ENCODE measurements at regions not wholly inside any gene's neighbourhood (a gene's known extent, or its start where the extent isn't known, plus 50 kb on each side); places are given as distances from the start of the nearest gene placed in this dataset.
"Not testable (repeated sequence)": the region's sequence is repeated elsewhere in the genome, so short reads cannot be mapped to it uniquely, and the experiment has no call there.

GRCh38 chr4:62543002-62543401 is 1342.9 kb downstream of the ADGRL3 start:
- Mint-ChIP-seq H3K4me3 (no peak overlapping the region), H3K27me3 (no peaks in the 10 kb centered on the region), H3K4me1 (ENCODE audit: low read depth) (no peaks in the 10 kb centered on the region), H3K36me3 (no peaks in the 10 kb centered on the region), H3K27ac (no peak overlapping the region), H3K9me3 (ENCODE audit: low read depth) (peaks cover 4% of the 10 kb centered on the region)

GRCh38 chr4:62533573-62533972 is 1333.4 kb downstream of the ADGRL3 start:
- Mint-ChIP-seq H3K27ac (no peak overlapping the region), H3K4me3 (no peak overlapping the region), H3K27me3 (no peaks in the 10 kb centered on the region), H3K4me1 (ENCODE audit: low read depth) (no peaks in the 10 kb centered on the region), H3K36me3 (no peaks in the 10 kb centered on the region), H3K9me3 (ENCODE audit: low read depth) (peaks cover 13% of the 10 kb centered on the region)

GRCh38 chr4:62531731-62532130 is 1331.6 kb downstream of the ADGRL3 start:
- no peak overlapping the region for H3K4me3 Mint-ChIP-seq
- H3K4me1 Mint-ChIP-seq (ENCODE audit: low read depth), result no peaks in the 10 kb centered on the region
- no peak overlapping the region for H3K27ac Mint-ChIP-seq
- peaks cover 17% of the 10 kb centered on the region for H3K9me3 Mint-ChIP-seq (ENCODE audit: low read depth)
- H3K27me3 Mint-ChIP-seq, result no peaks in the 10 kb centered on the region
- no peaks in the 10 kb centered on the region for H3K36me3 Mint-ChIP-seq

- Mint-ChIP-seq H3K4me1 (ENCODE audit: low read depth) (no peaks in the 10 kb centered on the region), H3K9me3 (ENCODE audit: low read depth) (peaks cover 14% of the 10 kb centered on the region), H3K36me3 (no peaks in the 10 kb centered on the region), H3K27me3 (no peaks in the 10 kb centered on the region), H3K27ac (no peak overlapping the region), H3K4me3 (no peak overlapping the region)
Measured at GRCh38 chr4:62531264-62531663, 1331.1 kb downstream of the ADGRL3 start.

- Mint-ChIP-seq H3K27ac (no peak overlapping the region), H3K36me3 (no peaks in the 10 kb centered on the region), H3K27me3 (no peaks in the 10 kb centered on the region), H3K4me1 (ENCODE audit: low read depth) (no peaks in the 10 kb centered on the region), H3K9me3 (ENCODE audit: low read depth) (peaks cover 14% of the 10 kb centered on the region), H3K4me3 (no peak overlapping the region)
Measured at GRCh38 chr4:62528874-62529273, 1328.7 kb downstream of the ADGRL3 start.

GRCh38 chr4:62526671-62527070 is 1326.5 kb downstream of the ADGRL3 start:
- H3K27ac Mint-ChIP-seq, result no peak overlapping the region
- H3K27me3 Mint-ChIP-seq, result no peaks in the 10 kb centered on the region
- no peak overlapping the region for H3K4me3 Mint-ChIP-seq
- H3K4me1 Mint-ChIP-seq (ENCODE audit: low read depth), result no peaks in the 10 kb centered on the region
- H3K36me3 Mint-ChIP-seq, result no peaks in the 10 kb centered on the region
- peaks cover 14% of the 10 kb centered on the region for H3K9me3 Mint-ChIP-seq (ENCODE audit: low read depth)

GRCh38 chr4:62523256-62523655 is 1323.1 kb downstream of the ADGRL3 start:
- Mint-ChIP-seq H3K9me3 (ENCODE audit: low read depth) (peaks cover 20% of the 10 kb centered on the region), H3K4me1 (ENCODE audit: low read depth) (no peaks in the 10 kb centered on the region), H3K27ac (no peak overlapping the region), H3K4me3 (no peak overlapping the region), H3K36me3 (no peaks in the 10 kb centered on the region), H3K27me3 (no peaks in the 10 kb centered on the region)

- H3K4me1 Mint-ChIP-seq (ENCODE audit: low read depth), result no peaks in the 10 kb centered on the region
- H3K27ac Mint-ChIP-seq, result no peak overlapping the region
- no peaks in the 10 kb centered on the region for H3K36me3 Mint-ChIP-seq
- peaks cover 18% of the 10 kb centered on the region for H3K9me3 Mint-ChIP-seq (ENCODE audit: low read depth)
- H3K27me3 Mint-ChIP-seq, result no peaks in the 10 kb centered on the region
- no peak overlapping the region for H3K4me3 Mint-ChIP-seq
Measured at GRCh38 chr4:62522273-62522672, 1322.1 kb downstream of the ADGRL3 start.

GRCh38 chr4:62517716-62518115 is 1317.6 kb downstream of the ADGRL3 start:
- H3K36me3 Mint-ChIP-seq, result no peaks in the 10 kb centered on the region
- no peaks in the 10 kb centered on the region for H3K4me1 Mint-ChIP-seq (ENCODE audit: low read depth)
- peaks cover 18% of the 10 kb centered on the region for H3K9me3 Mint-ChIP-seq (ENCODE audit: low read depth)
- H3K27ac Mint-ChIP-seq, result no peak overlapping the region
- H3K27me3 Mint-ChIP-seq, result no peaks in the 10 kb centered on the region
- H3K4me3 Mint-ChIP-seq, result no peak overlapping the region

- Mint-ChIP-seq H3K4me1 (ENCODE audit: low read depth) (no peaks in the 10 kb centered on the region), H3K36me3 (no peaks in the 10 kb centered on the region), H3K9me3 (ENCODE audit: low read depth) (peaks cover 12% of the 10 kb centered on the region), H3K4me3 (no peak overlapping the region), H3K27me3 (no peaks in the 10 kb centered on the region), H3K27ac (no peak overlapping the region)
Measured at GRCh38 chr4:62513306-62513705, 1313.2 kb downstream of the ADGRL3 start.

- no peak overlapping the region for H3K4me3 Mint-ChIP-seq
Measured at GRCh38 chr4:62512271-62512670, 1312.1 kb downstream of the ADGRL3 start.

GRCh38 chr4:62510228-62510627 is 1310.1 kb downstream of the ADGRL3 start:
- H3K36me3 Mint-ChIP-seq, result no peaks in the 10 kb centered on the region
- H3K4me3 Mint-ChIP-seq, result no peak overlapping the region
- H3K4me1 Mint-ChIP-seq (ENCODE audit: low read depth), result no peaks in the 10 kb centered on the region
- H3K27me3 Mint-ChIP-seq, result no peaks in the 10 kb centered on the region
- H3K9me3 Mint-ChIP-seq (ENCODE audit: low read depth), result peaks cover 5% of the 10 kb centered on the region
- no peak overlapping the region for H3K27ac Mint-ChIP-seq

More at GRCh38 chr4:62512271-62512670, 1312.1 kb downstream of the ADGRL3 start:
- H3K36me3 Mint-ChIP-seq, result no peaks in the 10 kb centered on the region
- H3K27me3 Mint-ChIP-seq, result no peaks in the 10 kb centered on the region
- no peak overlapping the region for H3K27ac Mint-ChIP-seq
- peaks cover 9% of the 10 kb centered on the region for H3K9me3 Mint-ChIP-seq (ENCODE audit: low read depth)
- no peaks in the 10 kb centered on the region for H3K4me1 Mint-ChIP-seq (ENCODE audit: low read depth)

GRCh38 chr4:62500296-62500695 is 1300.2 kb downstream of the ADGRL3 start:
- H3K4me1 Mint-ChIP-seq (ENCODE audit: low read depth), result no peaks in the 10 kb centered on the region
- H3K27ac Mint-ChIP-seq, result no peak overlapping the region
- H3K9me3 Mint-ChIP-seq (ENCODE audit: low read depth), result peaks cover 3% of the 10 kb centered on the region
- H3K4me3 Mint-ChIP-seq, result no peak overlapping the region
- no peaks in the 10 kb centered on the region for H3K27me3 Mint-ChIP-seq
- H3K36me3 Mint-ChIP-seq, result no peaks in the 10 kb centered on the region

- Mint-ChIP-seq H3K9me3 (ENCODE audit: low read depth) (peaks cover 9% of the 10 kb centered on the region), H3K4me3 (no peak overlapping the region), H3K4me1 (ENCODE audit: low read depth) (no peaks in the 10 kb centered on the region), H3K27me3 (no peaks in the 10 kb centered on the region), H3K36me3 (no peaks in the 10 kb centered on the region), H3K27ac (no peak overlapping the region)
Measured at GRCh38 chr4:62495032-62495431, 1294.9 kb downstream of the ADGRL3 start.

GRCh38 chr4:62491756-62492155 is 1291.6 kb downstream of the ADGRL3 start:
- H3K9me3 Mint-ChIP-seq (ENCODE audit: low read depth), result peaks cover 14% of the 10 kb centered on the region
- not testable (repeated sequence) for H3K27me3 Mint-ChIP-seq; H3K36me3 Mint-ChIP-seq; H3K27ac Mint-ChIP-seq; H3K4me3 Mint-ChIP-seq; H3K4me1 Mint-ChIP-seq (ENCODE audit: low read depth)

- no peak overlapping the region for H3K27ac Mint-ChIP-seq
- no peaks in the 10 kb centered on the region for H3K4me1 Mint-ChIP-seq (ENCODE audit: low read depth)
- no peaks in the 10 kb centered on the region for H3K27me3 Mint-ChIP-seq
- peaks cover 14% of the 10 kb centered on the region for H3K9me3 Mint-ChIP-seq (ENCODE audit: low read depth)
- H3K4me3 Mint-ChIP-seq, result no peak overlapping the region
- H3K36me3 Mint-ChIP-seq, result no peaks in the 10 kb centered on the region
Measured at GRCh38 chr4:62490635-62491034, 1290.5 kb downstream of the ADGRL3 start.

All from activated naive CD8-positive, alpha-beta T cell (primary cell).